ENCODE measurements at regions not wholly inside any gene's neighbourhood (a gene's known extent, or its start where the extent isn't known, plus 50 kb on each side); places are given as distances from the start of the nearest gene placed in this dataset.

- TF ChIP-seq, protein P1, sequence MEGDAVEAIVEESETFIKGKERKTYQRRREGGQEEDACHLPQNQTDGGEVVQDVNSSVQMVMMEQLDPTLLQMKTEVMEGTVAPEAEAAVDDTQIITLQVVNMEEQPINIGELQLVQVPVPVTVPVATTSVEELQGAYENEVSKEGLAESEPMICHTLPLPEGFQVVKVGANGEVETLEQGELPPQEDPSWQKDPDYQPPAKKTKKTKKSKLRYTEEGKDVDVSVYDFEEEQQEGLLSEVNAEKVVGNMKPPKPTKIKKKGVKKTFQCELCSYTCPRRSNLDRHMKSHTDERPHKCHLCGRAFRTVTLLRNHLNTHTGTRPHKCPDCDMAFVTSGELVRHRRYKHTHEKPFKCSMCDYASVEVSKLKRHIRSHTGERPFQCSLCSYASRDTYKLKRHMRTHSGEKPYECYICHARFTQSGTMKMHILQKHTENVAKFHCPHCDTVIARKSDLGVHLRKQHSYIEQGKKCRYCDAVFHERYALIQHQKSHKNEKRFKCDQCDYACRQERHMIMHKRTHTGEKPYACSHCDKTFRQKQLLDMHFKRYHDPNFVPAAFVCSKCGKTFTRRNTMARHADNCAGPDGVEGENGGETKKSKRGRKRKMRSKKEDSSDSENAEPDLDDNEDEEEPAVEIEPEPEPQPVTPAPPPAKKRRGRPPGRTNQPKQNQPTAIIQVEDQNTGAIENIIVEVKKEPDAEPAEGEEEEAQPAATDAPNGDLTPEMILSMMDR (IDR thresholded peaks at IDR 0.05; ENCODE audit: insufficient read depth, low read length, poor library complexity, severe bottlenecking) = no peak
- no peak for TF ChIP-seq EZH2phosphoT487 (conservative IDR thresholded peaks at IDR 0.05; ENCODE audit: low read length)
These were observed 163.9 kb downstream of the KDR start for GRCh38 chr4:54961357-54961975.

Data from SU-DHL-6 (cell line).